ENCODE measurements at regions not wholly inside any gene's neighbourhood (a gene's known extent, or its start where the extent isn't known, plus 50 kb on each side); places are given as distances from the start of the nearest gene placed in this dataset.

GRCh38 chr4:74583757-74584156 is 138.8 kb downstream of the AREG start:
- H3K27ac ChIP-seq, result no peak overlapping the region
- H3K9me3 ChIP-seq, result no peaks in the 10 kb centered on the region
- no peaks in the 10 kb centered on the region for H3K4me1 ChIP-seq (ENCODE audit: insufficient read depth)
- no peaks in the 10 kb centered on the region for H3K36me3 ChIP-seq
- no peak overlapping the region for H3K4me3 ChIP-seq
- H3K27me3 ChIP-seq, result no peaks in the 10 kb centered on the region
- no peak for DNase-seq
- no peak for TF ChIP-seq POLR2A (IDR thresholded peaks at IDR 0.05)
- TF ChIP-seq CTCF (IDR thresholded peaks at IDR 0.05), result no peak
- TF ChIP-seq EP300 (IDR thresholded peaks at IDR 0.05), result no peak
- intact Hi-C loops (cut with DNase I), result no loop called here

- no peak overlapping the region for H3K27ac ChIP-seq
- intact Hi-C loops (cut with DNase I), result no loop called here
These were observed 143.4 kb downstream of the AREG start for GRCh38 chr4:74588350-74588749.

GRCh38 chr4:74590476-74590875 is 145.5 kb downstream of the AREG start:
- H3K27me3 ChIP-seq, result no peaks in the 10 kb centered on the region
- TF ChIP-seq EP300 (IDR thresholded peaks at IDR 0.05) (no peak), POLR2A (IDR thresholded peaks at IDR 0.05) (no peak), CTCF (IDR thresholded peaks at IDR 0.05) (no peak)
- H3K4me1 ChIP-seq (ENCODE audit: insufficient read depth), result no peaks in the 10 kb centered on the region
- no peak for DNase-seq
- no peaks in the 10 kb centered on the region for H3K36me3 ChIP-seq
- H3K27ac ChIP-seq, result no peak overlapping the region
- intact Hi-C loops (cut with DNase I), result no loop called here
- H3K9me3 ChIP-seq, result no peaks in the 10 kb centered on the region
- no peak overlapping the region for H3K4me3 ChIP-seq

More at GRCh38 chr4:74588350-74588749, 143.4 kb downstream of the AREG start:
- Histone ChIP-seq H3K4me3 (no peak overlapping the region), H3K27me3 (no peaks in the 10 kb centered on the region), H3K4me1 (ENCODE audit: insufficient read depth) (no peaks in the 10 kb centered on the region), H3K36me3 (no peaks in the 10 kb centered on the region), H3K9me3 (no peaks in the 10 kb centered on the region)
- 92 to 93% (median 92%) methylated on average over 5 of the region's 5 CpGs for WGBS, 3 donors
- no peak for TF ChIP-seq EP300 (IDR thresholded peaks at IDR 0.05)
- no peak for DNase-seq

GRCh38 chr4:74598611-74599325 is 153.8 kb downstream of the AREG start:
- no peak overlapping the region for H3K4me3 ChIP-seq

More at GRCh38 chr4:74598611-74599325, 153.8 kb downstream of the AREG start:
- Histone ChIP-seq H3K27me3 (no peaks in the 10 kb centered on the region), H3K9me3 (no peaks in the 10 kb centered on the region), H3K27ac (no peak overlapping the region), H3K36me3 (no peaks in the 10 kb centered on the region), H3K4me1 (ENCODE audit: insufficient read depth) (no peaks in the 10 kb centered on the region)
- intact Hi-C loops (cut with DNase I), result no loop called here
- DNase-seq, result no peak
- no peak for TF ChIP-seq POLR2A (IDR thresholded peaks at IDR 0.05)
- TF ChIP-seq CTCF (IDR thresholded peaks at IDR 0.05), result no peak
- TF ChIP-seq EP300 (IDR thresholded peaks at IDR 0.05), result no peak
- 89 to 93% (median 91%) methylated on average over 4 of the region's 4 CpGs for WGBS, 3 donors
